ENCODE measurements at regions not wholly inside any gene's neighbourhood (a gene's known extent, or its start where the extent isn't known, plus 50 kb on each side); places are given as distances from the start of the nearest gene placed in this dataset.

- no peaks in the 10 kb centered on the region for H3K36me3 ChIP-seq (ENCODE audit: control insufficient read depth, insufficient read depth, low read length)
- no peak for TF ChIP-seq CTCF (IDR thresholded peaks at IDR 0.05; ENCODE audit: insufficient read depth, low read length, poor library complexity, severe bottlenecking)
- no peak for DNase-seq (ENCODE audit: extremely low read depth, insufficient read length)
Observed at GRCh38 chr2:149814901-149815300, 227.3 kb upstream of the MMADHC start.

DNA sequence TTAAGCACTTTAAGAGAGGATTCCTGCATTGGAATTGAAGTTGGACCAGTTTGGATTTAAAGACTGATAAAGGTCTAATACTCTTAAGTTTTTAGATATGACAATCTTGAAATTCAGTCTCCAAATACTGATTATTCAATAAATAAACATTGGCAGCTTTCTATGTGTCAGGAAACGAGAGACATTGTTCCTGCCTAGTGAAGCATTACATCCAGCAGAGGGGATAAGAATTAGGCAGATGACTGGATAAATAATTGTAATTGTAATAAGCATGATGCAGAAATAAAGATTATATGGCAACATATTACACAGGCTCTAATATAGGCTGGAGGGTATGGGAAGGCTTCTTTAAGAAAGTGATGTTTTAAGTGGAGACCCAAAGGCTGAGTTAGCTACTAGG lies 226.5 kb upstream of the MMADHC start:
- TF ChIP-seq CTCF (IDR thresholded peaks at IDR 0.05; ENCODE audit: insufficient read depth, low read length, poor library complexity, severe bottlenecking) = no peak
- no peak for DNase-seq (ENCODE audit: extremely low read depth, insufficient read length)
- H3K36me3 ChIP-seq (ENCODE audit: control insufficient read depth, insufficient read depth, low read length) = no peaks in the 10 kb centered on the region
- no peak overlapping the region for H3K4me3 ChIP-seq (replicated peaks; ENCODE audit: low read depth, low read length)
- no peaks in the 10 kb centered on the region for H3K27me3 ChIP-seq (replicated peaks; ENCODE audit: control insufficient read depth, insufficient read depth, low read length)

More at GRCh38 chr2:149814901-149815300, 227.3 kb upstream of the MMADHC start:
- Histone ChIP-seq H3K4me3 (replicated peaks; ENCODE audit: low read depth, low read length) (no peak overlapping the region), H3K27me3 (replicated peaks; ENCODE audit: control insufficient read depth, insufficient read depth, low read length) (no peaks in the 10 kb centered on the region)

GRCh38 chr2:149808556-149808955 lies 221.0 kb upstream of the MMADHC start:
- DNase-seq (ENCODE audit: extremely low read depth, insufficient read length) = no peak
- TF ChIP-seq CTCF (IDR thresholded peaks at IDR 0.05; ENCODE audit: insufficient read depth, low read length, poor library complexity, severe bottlenecking) = no peak
- no peak overlapping the region for H3K4me3 ChIP-seq (replicated peaks; ENCODE audit: low read depth, low read length)
- no peaks in the 10 kb centered on the region for H3K36me3 ChIP-seq (ENCODE audit: control insufficient read depth, insufficient read depth, low read length)
- H3K27me3 ChIP-seq (replicated peaks; ENCODE audit: control insufficient read depth, insufficient read depth, low read length) = no peaks in the 10 kb centered on the region; the same call in 1 of the 2 replicates

GRCh38 chr2:149806651-149807050 lies 219.1 kb upstream of the MMADHC start:
- H3K4me3 ChIP-seq (replicated peaks; ENCODE audit: low read depth, low read length) = no peak overlapping the region
- TF ChIP-seq CTCF (IDR thresholded peaks at IDR 0.05; ENCODE audit: insufficient read depth, low read length, poor library complexity, severe bottlenecking) = no peak

DNA sequence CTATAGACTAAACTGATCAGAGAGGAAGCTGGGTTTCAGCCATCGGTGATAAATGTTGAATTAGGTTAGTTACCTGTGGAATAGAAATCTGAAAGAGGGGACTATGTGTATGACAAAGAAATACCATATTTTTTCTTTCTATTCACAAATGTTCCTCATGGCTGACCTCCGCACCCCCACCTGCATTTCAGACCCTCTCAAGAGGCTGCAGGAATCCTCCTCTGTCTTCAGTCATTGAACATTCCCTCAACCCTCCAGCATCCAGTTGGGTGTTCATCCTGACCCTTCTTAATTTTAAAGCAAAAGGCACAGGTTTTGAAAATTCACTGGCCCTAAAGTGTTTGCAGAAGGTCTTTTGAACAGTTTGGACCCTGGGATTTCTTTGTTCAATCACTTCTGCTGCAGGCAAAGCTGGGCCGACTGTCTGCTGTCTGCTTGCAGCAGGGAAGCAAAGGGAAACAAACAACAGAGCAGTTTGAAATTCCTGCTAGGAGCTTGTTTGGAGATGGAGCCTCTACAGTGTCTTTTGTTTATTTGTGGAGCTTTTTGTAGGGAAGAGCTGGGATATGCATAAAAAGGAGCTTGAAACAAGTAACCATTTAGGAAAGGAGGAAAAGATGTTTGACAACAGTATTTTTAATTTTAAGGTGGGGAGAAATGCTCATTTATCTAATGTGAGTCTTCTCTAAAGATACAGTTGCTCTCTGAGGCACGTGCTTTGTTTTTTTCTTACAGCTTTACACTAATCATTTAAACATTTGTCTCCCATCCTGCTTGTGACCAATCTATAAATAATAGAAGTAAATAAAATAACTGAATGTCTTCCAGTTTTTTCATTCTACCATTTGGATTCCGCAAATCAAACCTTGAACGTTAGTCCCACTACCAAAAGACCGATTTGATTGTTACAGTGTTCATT lies 213.3 kb upstream of the MMADHC start:
- Histone ChIP-seq H3K4me3 (replicated peaks; ENCODE audit: low read depth, low read length) (no peak overlapping the region), H3K27me3 (replicated peaks; ENCODE audit: control insufficient read depth, insufficient read depth, low read length) (no peaks in the 10 kb centered on the region; the same call in 1 of the 2 replicates), H3K36me3 (ENCODE audit: control insufficient read depth, insufficient read depth, low read length) (no peaks in the 10 kb centered on the region)
- DNase-seq (ENCODE audit: extremely low read depth, insufficient read length) = no peak
- TF ChIP-seq CTCF (IDR thresholded peaks at IDR 0.05; ENCODE audit: insufficient read depth, low read length, poor library complexity, severe bottlenecking) = no peak

More at GRCh38 chr2:149806651-149807050, 219.1 kb upstream of the MMADHC start:
- no peak for DNase-seq (ENCODE audit: extremely low read depth, insufficient read length)
- Histone ChIP-seq H3K36me3 (ENCODE audit: control insufficient read depth, insufficient read depth, low read length) (no peaks in the 10 kb centered on the region), H3K27me3 (replicated peaks; ENCODE audit: control insufficient read depth, insufficient read depth, low read length) (no peaks in the 10 kb centered on the region; the same call in 1 of the 2 replicates)
